AG20443 (cell line): ENCODE measurements at regions not wholly inside any gene's neighbourhood (a gene's known extent, or its start where the extent isn't known, plus 50 kb on each side); places are given as distances from the start of the nearest gene placed in this dataset.
A peak's percentile ranks its signal among the peaks of the same experiment; 100 is the strongest.
"Not testable (repeated sequence)": the region's sequence is repeated elsewhere in the genome, so short reads cannot be mapped to it uniquely, and the experiment has no call there.

Experiments used
- DNase-seq: peaks from one replicate; pipeline ENCODE4 v3.0.0; 2012; ENCODE audit warnings: low spot score, mixed read lengths

DNA sequence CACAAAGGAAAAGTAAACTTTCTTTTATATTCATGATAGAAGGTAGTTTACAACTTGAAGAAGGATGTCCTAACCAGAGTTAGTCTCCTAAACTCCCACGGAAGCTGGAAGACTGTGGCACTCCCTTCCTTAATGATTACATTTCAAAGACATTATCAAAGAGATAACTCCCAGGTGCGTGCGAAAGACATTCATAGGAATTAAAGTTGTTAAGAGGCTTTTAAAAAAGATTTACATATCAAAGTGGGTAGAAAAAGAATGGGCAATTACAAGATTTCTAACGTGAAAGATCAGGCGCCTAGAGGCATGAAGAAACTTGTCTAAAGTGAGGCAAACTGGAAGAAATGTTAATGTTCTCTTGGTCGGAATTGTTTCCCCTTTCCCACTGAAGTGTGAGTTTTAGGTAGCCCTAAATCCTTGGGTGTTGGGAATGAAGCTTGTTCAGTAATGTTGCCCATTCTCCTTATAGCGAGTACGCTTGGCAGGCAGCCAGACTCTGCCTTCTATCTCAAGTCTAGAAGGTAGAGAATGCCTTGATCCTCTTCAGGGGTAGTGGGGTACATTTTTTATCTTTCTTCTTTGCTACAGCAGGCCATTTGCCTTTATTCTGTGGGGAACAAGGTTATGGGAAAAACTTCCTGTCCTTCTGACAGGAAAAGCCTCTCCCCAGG lies 642.0 kb downstream of the SLC6A15 start:
- DNase-seq, result no peak

GRCh38 chr12:84247931-84248330 lies 664.7 kb downstream of the SLC6A15 start:
- DNase-seq, result no peak

GRCh38 chr12:84243686-84244085 lies 668.9 kb downstream of the SLC6A15 start:
- no peak for DNase-seq

GRCh38 chr12:84222841-84223240 lies 689.8 kb downstream of the SLC6A15 start:
- DNase-seq, result no peak

GRCh38 chr12:84218406-84218805 lies 694.2 kb downstream of the SLC6A15 start:
- DNase-seq, result no peak

GRCh38 chr12:84201976-84202375 lies 710.6 kb downstream of the SLC6A15 start:
- no peak for DNase-seq

GRCh38 chr12:84198294-84198946 lies 714.2 kb downstream of the SLC6A15 start:
- DNase-seq, result no peak

DNA sequence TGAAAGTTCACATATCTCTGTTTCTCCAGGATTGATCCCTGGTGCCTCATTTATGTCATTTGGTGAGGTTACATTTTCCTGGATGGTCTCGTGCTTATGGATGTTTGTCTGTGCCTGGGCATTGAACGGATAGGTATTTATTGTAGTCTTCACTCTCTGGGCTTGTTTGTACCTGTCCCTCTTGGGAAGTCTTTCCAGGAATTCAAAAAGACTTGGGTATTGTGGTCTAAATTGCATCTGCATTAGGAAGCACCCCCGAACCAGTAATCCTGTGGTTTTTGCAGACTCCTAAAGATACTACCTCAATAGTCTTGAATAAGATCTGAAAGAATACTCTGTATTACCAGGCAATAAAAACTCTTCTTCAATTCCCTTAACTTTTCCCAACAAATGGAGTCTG lies 720.8 kb downstream of the SLC6A15 start:
- DNase-seq, result no peak

DNA sequence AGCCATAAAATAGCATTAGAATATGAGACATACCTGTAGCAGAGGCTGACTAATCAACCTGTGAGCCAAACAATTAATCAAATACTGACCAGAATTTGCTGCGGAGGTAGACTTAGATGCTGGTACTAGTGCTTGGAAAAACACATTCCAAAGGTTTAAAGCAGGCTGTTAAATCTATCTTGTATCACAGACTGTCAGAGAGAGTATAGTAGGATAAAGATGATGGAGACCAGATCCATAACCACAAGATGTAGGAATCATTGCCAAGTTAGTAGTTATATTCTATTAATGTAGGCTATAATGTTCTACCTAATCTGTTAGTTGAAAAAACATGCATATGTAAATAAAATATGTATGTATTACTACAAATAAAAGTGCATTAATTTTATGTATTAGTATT lies 726.2 kb downstream of the SLC6A15 start:
- no peak for DNase-seq

GRCh38 chr12:84183576-84183975 lies 729.0 kb downstream of the SLC6A15 start:
- no peak for DNase-seq

- DNase-seq, result no peak
These were observed 738.5 kb downstream of the SLC6A15 start for GRCh38 chr12:84174115-84174514.

GRCh38 chr12:84172823-84173424 lies 739.7 kb downstream of the SLC6A15 start:
- DNase-seq, result no peak

DNA sequence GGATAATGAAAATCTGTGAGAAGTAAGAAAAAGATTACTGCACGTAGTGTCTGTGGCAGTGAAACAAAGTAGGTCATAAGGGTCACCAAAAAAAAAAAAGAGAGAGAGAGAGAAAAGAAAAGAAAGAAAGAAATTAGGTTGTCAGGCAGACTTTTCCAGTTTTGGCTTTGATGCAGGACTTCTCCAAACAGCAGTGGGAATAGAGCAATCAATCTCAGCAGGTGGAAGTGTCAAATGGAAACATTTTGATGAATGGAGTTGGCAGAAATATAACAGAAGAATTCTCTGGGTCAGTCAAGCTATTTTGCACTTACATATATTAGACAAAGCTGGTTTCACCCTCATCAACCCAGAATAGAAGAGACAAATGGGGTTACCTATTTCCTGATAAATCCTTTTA lies 745.8 kb downstream of the SLC6A15 start:
- no peak for DNase-seq

DNA sequence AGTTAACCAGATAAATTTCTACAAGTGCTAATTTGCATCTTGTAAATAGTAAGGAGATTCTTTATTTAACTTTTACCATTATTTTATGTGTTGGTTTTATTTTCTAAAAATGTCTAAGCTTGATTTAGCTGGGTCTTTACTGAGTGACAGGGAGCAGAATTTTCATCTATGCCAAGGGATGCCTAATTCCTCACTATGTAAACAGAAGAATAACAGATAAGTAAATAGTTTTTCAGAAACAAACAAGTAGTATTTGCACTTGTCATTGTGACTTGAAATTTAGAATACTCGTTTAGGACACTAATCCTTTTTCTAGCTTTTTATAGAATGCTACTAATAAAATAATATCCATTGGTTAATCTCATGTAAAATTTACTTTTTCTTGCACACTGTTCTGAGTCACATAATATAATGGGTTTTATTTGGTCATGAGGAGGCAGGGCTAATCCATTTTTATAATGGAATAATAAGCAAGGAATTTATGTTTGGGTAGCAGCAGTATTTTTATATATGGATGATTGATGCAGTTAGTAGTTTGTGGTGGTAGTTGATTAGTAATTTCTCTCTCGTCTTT lies 746.5 kb downstream of the SLC6A15 start:
- no peak for DNase-seq

DNA sequence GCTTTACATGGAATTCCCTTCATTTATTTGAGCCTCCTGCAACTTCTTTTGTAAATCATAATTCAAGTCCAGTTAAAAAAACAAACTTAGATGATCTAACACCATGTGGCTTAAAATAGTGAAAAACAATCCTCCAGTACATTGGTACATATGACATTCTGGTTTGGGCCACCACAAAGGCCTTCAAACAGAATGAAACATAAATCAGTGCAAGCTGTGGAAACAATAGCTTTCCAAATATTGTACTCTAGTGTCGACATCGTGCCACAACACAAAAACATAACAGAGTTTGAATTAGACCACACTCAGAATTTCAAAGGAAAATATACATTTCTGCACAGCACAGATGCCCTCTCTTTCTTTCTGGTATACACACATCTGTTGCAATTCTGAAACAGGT lies 751.3 kb downstream of the SLC6A15 start:
- DNase-seq, result peak; percentile 8

- DNase-seq, result no peak
These were observed 753.3 kb downstream of the SLC6A15 start for GRCh38 chr12:84159260-84159659.

- no peak for DNase-seq
These were observed 755.4 kb downstream of the SLC6A15 start for GRCh38 chr12:84157170-84157569.

DNA sequence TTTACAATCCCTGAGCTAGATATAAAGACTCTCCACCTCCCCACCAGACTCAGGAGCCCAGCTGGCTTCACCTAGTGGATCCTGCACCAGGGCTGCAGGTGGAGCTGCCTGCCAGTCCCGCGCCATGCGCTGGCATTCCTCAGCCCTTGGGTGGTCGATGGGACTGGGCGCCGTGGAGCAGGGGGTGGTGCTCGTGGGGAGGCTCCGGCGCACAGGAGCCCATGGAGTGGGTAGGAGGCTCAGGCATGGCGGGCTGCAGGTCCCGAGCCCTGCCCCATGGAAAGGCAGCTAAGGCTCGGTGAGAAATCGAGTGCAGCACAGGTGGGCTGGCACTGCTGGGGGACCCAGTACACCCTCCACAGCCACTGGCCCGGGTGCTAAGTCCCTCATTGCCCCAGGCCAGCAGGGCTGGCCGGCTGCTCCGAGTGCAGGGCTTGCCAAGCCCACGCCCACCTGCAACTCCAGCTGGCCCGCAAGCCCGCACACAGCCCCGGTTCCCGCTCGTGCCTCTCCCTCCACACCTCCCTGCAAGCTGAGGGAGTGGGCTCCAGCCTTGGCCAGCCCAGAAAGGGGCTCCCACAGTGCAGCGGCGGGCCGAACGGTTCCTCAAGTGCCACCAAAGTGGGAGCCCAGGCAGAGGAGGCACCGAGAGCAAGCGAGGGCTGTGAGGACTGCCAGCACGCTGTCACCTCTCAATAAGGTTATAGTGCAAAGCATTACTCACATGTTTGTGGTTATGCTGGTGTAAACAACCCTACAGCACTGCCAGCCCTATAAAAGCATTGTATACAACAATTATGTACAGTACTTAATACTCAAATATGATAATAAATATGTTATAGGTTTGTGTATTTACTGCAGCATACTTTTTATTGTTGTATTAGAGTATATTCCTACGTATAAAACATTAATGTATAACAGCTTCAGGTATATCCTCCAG lies 757.3 kb downstream of the SLC6A15 start:
- not testable (repeated sequence) for DNase-seq

DNA sequence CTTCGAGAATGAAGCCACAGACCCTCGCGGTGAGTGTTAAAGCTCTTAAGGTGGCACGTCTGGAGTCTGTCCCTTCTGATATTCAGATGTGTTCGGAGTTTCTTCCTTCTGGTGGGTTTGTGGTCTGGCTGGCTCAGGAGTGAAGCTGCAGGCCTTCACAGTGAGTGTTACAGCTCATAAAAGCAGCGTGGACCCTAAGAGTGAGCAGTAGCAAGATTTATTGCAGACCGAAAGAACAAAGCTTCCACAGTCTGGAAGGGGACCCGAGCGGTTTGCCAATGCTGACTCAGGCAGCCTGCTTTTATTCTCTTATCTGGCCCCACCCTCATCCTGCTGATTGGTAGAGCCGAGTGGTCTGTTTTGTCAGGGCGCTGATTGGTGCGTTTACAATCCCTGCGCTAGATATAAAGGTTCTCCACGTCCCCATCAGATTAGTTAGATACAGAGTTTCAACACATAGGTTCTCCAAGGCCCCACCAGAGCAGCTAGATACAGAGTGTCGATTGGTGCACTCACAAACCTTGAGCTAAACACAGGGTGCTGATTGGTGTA lies 758.1 kb downstream of the SLC6A15 start:
- not testable (repeated sequence) for DNase-seq

- no peak for DNase-seq
These were observed 762.4 kb downstream of the SLC6A15 start for GRCh38 chr12:84150201-84150600.

- no peak for DNase-seq
These were observed 764.3 kb downstream of the SLC6A15 start for GRCh38 chr12:84148335-84148734.
